ENCODE measurements at regions not wholly inside any gene's neighbourhood (a gene's known extent, or its start where the extent isn't known, plus 50 kb on each side); places are given as distances from the start of the nearest gene placed in this dataset.
"Not testable (repeated sequence)": the region's sequence is repeated elsewhere in the genome, so short reads cannot be mapped to it uniquely, and the experiment has no call there.

DNA sequence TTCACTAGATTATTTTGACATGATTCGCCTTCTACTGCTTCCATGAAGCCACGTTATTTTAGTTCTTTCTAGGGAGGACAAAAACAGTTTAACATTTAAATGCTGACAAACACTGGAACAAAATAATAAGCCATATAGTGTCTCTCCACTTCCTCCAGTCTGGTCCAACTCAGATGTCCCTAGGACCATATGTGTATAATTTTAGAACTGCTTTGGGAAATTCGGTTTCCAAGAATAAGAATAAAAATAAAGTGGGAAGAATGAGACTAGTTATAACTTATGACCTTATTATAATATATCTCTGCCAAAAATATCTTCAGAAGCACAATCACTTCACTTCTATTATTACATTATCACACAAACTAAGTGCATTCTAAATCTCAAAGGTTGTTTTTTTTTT is 164.4 kb upstream of the POF1B start:
- Histone ChIP-seq H3K9me3 (no peaks in the 10 kb centered on the region), H3K4me1 (no peaks in the 10 kb centered on the region), H3K36me3 (ENCODE audit: control insufficient read depth, insufficient read depth, low read length) (no peaks in the 10 kb centered on the region), H3K27me3 (replicated peaks; ENCODE audit: control insufficient read depth, insufficient read depth, low read length) (no peaks in the 10 kb centered on the region), H3K4me3 (ENCODE audit: low read depth, low read length) (no peak overlapping the region)
- POLR2A ChIA-PET: no interaction called here
- Mint-ChIP-seq H3K36me3 (ENCODE audit: insufficient read depth, unreplicated experiment) (no peaks in the 10 kb centered on the region), H3K27ac (ENCODE audit: unreplicated experiment) (no peak overlapping the region), H3K4me1 (ENCODE audit: low read depth, unreplicated experiment) (no peaks in the 10 kb centered on the region), H3K4me3 (ENCODE audit: unreplicated experiment) (no peak overlapping the region), H3K9me3 (ENCODE audit: unreplicated experiment) (no peaks in the 10 kb centered on the region), H3K27me3 (ENCODE audit: insufficient read depth, unreplicated experiment) (no peaks in the 10 kb centered on the region)
- DNase-seq: no peak
- no TSS peak for BruUV-seq (replicated peaks)
- intact Hi-C loops (cut with micrococcal nuclease; ENCODE audit: unreplicated experiment): loop anchor here (1.0 to 10.0 kb wide), 3 partner anchors 269 to 459 kb away; no protein-coding TSS in a partner anchor
- TF ChIP-seq, protein P1, sequence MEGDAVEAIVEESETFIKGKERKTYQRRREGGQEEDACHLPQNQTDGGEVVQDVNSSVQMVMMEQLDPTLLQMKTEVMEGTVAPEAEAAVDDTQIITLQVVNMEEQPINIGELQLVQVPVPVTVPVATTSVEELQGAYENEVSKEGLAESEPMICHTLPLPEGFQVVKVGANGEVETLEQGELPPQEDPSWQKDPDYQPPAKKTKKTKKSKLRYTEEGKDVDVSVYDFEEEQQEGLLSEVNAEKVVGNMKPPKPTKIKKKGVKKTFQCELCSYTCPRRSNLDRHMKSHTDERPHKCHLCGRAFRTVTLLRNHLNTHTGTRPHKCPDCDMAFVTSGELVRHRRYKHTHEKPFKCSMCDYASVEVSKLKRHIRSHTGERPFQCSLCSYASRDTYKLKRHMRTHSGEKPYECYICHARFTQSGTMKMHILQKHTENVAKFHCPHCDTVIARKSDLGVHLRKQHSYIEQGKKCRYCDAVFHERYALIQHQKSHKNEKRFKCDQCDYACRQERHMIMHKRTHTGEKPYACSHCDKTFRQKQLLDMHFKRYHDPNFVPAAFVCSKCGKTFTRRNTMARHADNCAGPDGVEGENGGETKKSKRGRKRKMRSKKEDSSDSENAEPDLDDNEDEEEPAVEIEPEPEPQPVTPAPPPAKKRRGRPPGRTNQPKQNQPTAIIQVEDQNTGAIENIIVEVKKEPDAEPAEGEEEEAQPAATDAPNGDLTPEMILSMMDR (IDR thresholded peaks at IDR 0.05; ENCODE audit: insufficient read depth in 1 of 2, low read depth in 1 of 2, low read length in 1 of 2, severe bottlenecking in 1 of 2, unreplicated experiment in 1 of 2): no peak
- CTCF ChIA-PET: no interaction called here

DNA sequence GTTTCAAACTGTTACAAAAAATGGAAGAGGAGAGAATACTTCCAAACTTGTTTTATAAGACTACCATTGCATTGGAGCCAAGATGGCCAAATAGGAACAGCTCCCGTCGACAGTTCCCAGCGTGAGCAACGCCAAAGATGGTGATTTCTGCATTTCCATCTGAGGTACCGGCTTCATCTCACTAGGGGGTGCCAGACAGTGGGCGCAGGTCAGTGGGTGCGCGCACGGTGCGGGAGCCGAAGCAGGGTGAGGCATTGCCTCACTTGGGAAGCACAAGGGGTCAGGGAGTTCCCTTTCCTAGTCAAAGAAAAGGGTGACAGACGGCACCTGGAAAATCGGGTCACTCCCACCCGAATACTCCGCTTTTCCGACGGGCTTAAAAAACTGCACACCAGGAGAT is 149.7 kb upstream of the POF1B start:
- H3K9me3 Mint-ChIP-seq (ENCODE audit: unreplicated experiment); POLR2A ChIA-PET; H3K27me3 Mint-ChIP-seq (ENCODE audit: insufficient read depth, unreplicated experiment); H3K4me1 ChIP-seq; intact Hi-C loops (cut with micrococcal nuclease; ENCODE audit: unreplicated experiment); H3K36me3 ChIP-seq (ENCODE audit: control insufficient read depth, insufficient read depth, low read length); H3K27me3 ChIP-seq (replicated peaks; ENCODE audit: control insufficient read depth, insufficient read depth, low read length); CTCF ChIA-PET; H3K4me1 Mint-ChIP-seq (ENCODE audit: low read depth, unreplicated experiment); H3K9me3 ChIP-seq; H3K36me3 Mint-ChIP-seq (ENCODE audit: insufficient read depth, unreplicated experiment); H3K27ac Mint-ChIP-seq (ENCODE audit: unreplicated experiment); BruUV-seq (replicated peaks): not testable (repeated sequence)
- peak; percentile 17 to 33 for DNase-seq
- H3K4me3 Mint-ChIP-seq (ENCODE audit: unreplicated experiment): peak overlapping the region; percentile 58
- TF ChIP-seq, protein P1 (IDR thresholded peaks at IDR 0.05; ENCODE audit: insufficient read depth in 1 of 2, low read depth in 1 of 2, low read length in 1 of 2, severe bottlenecking in 1 of 2, unreplicated experiment in 1 of 2): peak in 1 of 2 experiments; percentile 12
- peak overlapping the region; percentile 15 for H3K4me3 ChIP-seq (ENCODE audit: low read depth, low read length)

DNA sequence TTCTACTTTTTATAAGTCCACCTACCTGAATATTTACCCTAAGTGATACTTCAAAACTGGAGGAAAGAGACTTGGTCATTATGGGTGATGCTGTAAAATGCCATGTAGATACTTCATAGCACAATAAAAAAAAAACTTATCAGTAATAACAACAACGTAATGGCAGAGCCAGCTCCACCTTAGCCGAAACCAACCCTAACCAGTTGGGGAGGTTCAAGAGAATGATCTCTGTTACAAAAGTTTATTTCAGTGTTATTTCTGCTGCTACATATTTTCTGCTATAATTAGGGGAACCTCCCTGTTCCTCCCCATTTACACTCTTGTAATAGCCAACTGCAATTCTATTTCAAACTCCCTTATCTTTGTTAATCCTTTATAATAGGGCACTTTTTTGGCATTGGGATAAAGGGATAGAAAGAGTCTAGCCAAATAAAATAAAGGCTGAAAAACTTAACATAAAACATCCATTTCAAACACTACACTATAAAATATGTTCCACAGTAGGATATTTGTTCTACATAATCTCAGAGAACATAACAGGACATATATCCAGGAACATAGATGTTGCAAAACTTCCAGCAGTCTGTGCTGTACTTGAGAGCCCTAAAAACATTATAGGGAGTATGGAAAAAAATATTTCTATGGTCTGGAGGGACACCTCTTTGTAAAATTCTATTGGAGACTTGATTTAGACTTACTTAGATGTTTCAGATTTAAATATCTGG is 138.7 kb upstream of the POF1B start:
- Mint-ChIP-seq H3K27ac (ENCODE audit: unreplicated experiment) (no peak overlapping the region), H3K36me3 (ENCODE audit: insufficient read depth, unreplicated experiment) (no peaks in the 10 kb centered on the region), H3K9me3 (ENCODE audit: unreplicated experiment) (no peaks in the 10 kb centered on the region), H3K27me3 (ENCODE audit: insufficient read depth, unreplicated experiment) (no peaks in the 10 kb centered on the region), H3K4me3 (ENCODE audit: unreplicated experiment) (no peak overlapping the region), H3K4me1 (ENCODE audit: low read depth, unreplicated experiment) (peaks cover 8% of the 10 kb centered on the region)
- TF ChIP-seq, protein P1 (IDR thresholded peaks at IDR 0.05; ENCODE audit: insufficient read depth in 1 of 2, low read depth in 1 of 2, low read length in 1 of 2, severe bottlenecking in 1 of 2, unreplicated experiment in 1 of 2): no peak
- H3K36me3 ChIP-seq (ENCODE audit: control insufficient read depth, insufficient read depth, low read length): no peaks in the 10 kb centered on the region
- BruUV-seq (replicated peaks): no TSS peak
- CTCF ChIA-PET: no interaction called here
- H3K9me3 ChIP-seq: no peaks in the 10 kb centered on the region
- no peaks in the 10 kb centered on the region; the same call in 1 of the 2 replicates for H3K27me3 ChIP-seq (replicated peaks; ENCODE audit: control insufficient read depth, insufficient read depth, low read length)
- intact Hi-C loops (cut with micrococcal nuclease; ENCODE audit: unreplicated experiment): loop anchor here (10.0 kb wide), 1 partner anchor 143 kb away; the partner anchor contains the start of gene POF1B
- peaks cover 7% of the 10 kb centered on the region for H3K4me1 ChIP-seq
- no peak for DNase-seq
- no peak overlapping the region for H3K4me3 ChIP-seq (ENCODE audit: low read depth, low read length)
- POLR2A ChIA-PET: no interaction called here
